ENCODE measurements at regions not wholly inside any gene's neighbourhood (a gene's known extent, or its start where the extent isn't known, plus 50 kb on each side); places are given as distances from the start of the nearest gene placed in this dataset.

DNA sequence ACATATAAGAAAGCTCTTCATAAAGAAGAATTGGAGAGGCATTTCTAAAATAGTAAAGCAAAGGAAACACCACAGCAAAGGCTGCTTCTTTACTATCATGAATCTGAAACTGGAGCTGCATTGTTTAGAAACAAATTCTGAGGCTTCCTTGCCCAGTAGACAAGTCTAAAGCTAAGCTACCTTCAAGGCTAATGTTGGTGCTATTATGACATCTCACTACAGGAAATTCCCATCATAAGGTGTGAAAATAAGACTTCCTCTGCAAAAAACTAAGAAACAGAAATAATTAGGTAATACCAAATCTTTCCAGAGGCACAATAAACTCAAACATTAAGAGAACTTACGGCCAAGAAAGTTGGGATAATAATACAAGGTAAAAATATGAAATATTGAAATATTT, 89.9 kb upstream of the P3H2 start:
- TF ChIP-seq, protein P1, sequence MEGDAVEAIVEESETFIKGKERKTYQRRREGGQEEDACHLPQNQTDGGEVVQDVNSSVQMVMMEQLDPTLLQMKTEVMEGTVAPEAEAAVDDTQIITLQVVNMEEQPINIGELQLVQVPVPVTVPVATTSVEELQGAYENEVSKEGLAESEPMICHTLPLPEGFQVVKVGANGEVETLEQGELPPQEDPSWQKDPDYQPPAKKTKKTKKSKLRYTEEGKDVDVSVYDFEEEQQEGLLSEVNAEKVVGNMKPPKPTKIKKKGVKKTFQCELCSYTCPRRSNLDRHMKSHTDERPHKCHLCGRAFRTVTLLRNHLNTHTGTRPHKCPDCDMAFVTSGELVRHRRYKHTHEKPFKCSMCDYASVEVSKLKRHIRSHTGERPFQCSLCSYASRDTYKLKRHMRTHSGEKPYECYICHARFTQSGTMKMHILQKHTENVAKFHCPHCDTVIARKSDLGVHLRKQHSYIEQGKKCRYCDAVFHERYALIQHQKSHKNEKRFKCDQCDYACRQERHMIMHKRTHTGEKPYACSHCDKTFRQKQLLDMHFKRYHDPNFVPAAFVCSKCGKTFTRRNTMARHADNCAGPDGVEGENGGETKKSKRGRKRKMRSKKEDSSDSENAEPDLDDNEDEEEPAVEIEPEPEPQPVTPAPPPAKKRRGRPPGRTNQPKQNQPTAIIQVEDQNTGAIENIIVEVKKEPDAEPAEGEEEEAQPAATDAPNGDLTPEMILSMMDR (conservative IDR thresholded peaks at IDR 0.05; ENCODE audit: low read depth, low read length): no peak
- no peak for TF ChIP-seq SMC3 (IDR thresholded peaks at IDR 0.05; ENCODE audit: low read depth, low read length)
